Breast epithelium (tissue), 4 donors: ENCODE measurements at regions not wholly inside any gene's neighbourhood (a gene's known extent, or its start where the extent isn't known, plus 50 kb on each side); places are given as distances from the start of the nearest gene placed in this dataset.
"Not testable (repeated sequence)": the region's sequence is repeated elsewhere in the genome, so short reads cannot be mapped to it uniquely, and the experiment has no call there.

Experiments
- DNase-seq, 2 donors: peaks; one replicate each; pipeline ENCODE4 v3.0.0-alpha.2; 2019; ENCODE audit warnings: low spot score in 2 of 2
- H3K27ac ChIP-seq, 2 donors: fragments of 200-600 bp; sonication (generic) in 1 of 2; one replicate each; pipeline ENCODE4 v1.5.1; 2016 to 2019; ENCODE audit warnings: mild to moderate bottlenecking in 1 of 2
- H3K27me3 ChIP-seq, 2 donors: fragments of 200-600 bp; sonication (generic) in 1 of 2; one replicate each; pipeline versions ENCODE4 v1.5.1 to v1.6.0; 2017 to 2019; ENCODE audit warnings: control low read depth in 1 of 2, mild to moderate bottlenecking in 1 of 2
- H3K36me3 ChIP-seq: fragments of 200-600 bp; one replicate; pipeline ENCODE4 v1.5.1; 2019
- H3K4me1 ChIP-seq, 2 donors: fragments of 200-600 bp; sonication (generic); one replicate each; pipeline ENCODE4 v1.5.1; 2016 to 2019; ENCODE audit warnings: control low read depth in 1 of 2
- H3K4me3 ChIP-seq, 3 donors: fragments of 200-600 bp; sonication (generic); 1 replicate in 2 of 3; 2 replicates in 1 of 3; pipeline ENCODE4 v1.5.1; 2016 to 2019; ENCODE audit warnings: mild to moderate bottlenecking in 3 of 3, moderate library complexity in 2 of 3
- H3K9me3 ChIP-seq, 2 donors: fragments of 200-600 bp; sonication (generic) in 1 of 2; one replicate each; pipeline ENCODE4 v1.5.1; 2016 to 2019; ENCODE audit warnings: control low read depth in 1 of 2
- CTCF ChIP-seq, 3 donors: fragments of 450-650 bp; IDR thresholded peaks; one replicate each; pipeline ENCODE4 v1.5.1; 2016 to 2017; ENCODE audit warnings: antibody characterized with exemption in 3 of 3, mild to moderate bottlenecking in 3 of 3, moderate library complexity in 3 of 3
- POLR2A ChIP-seq: fragments of 450-650 bp; IDR thresholded peaks from one replicate; pipeline ENCODE4 v1.6.1; 2016; ENCODE audit warnings: antibody characterized with exemption, mild to moderate bottlenecking, moderate library complexity
- POLR2AphosphoS5 ChIP-seq, 3 donors: sonication (generic); formaldehyde crosslinking; IDR thresholded peaks; one replicate each; pipeline ENCODE4 v1.6.1; 2017; ENCODE audit warnings: antibody characterized with exemption in 3 of 3
- intact Hi-C: fragments of 100-400 bp; cut with DNase I; formaldehyde crosslinking; loops from one replicate; pipeline ENCODE4 v1.15.1; 2023; ENCODE audit warnings: low total_unique reads

- no peaks in the 10 kb centered on the region for H3K9me3 ChIP-seq
- no peaks in the 10 kb centered on the region for H3K36me3 ChIP-seq
- TF ChIP-seq POLR2A, result no peak
- TF ChIP-seq CTCF (IDR thresholded peaks at IDR 0.05), result no peak
- TF ChIP-seq POLR2AphosphoS5 (IDR thresholded peaks at IDR 0.05), result no peak
- H3K27ac ChIP-seq, result no peak overlapping the region
- H3K4me3 ChIP-seq, result no peak overlapping the region
- intact Hi-C loops, result no loop called here
- no peaks in the 10 kb centered on the region for H3K4me1 ChIP-seq
- DNase-seq, result no peak
- no peaks in the 10 kb centered on the region for H3K27me3 ChIP-seq
Observed at GRCh38 chr1:219550201-219550600, 62.7 kb downstream of the ZC3H11B start.

- no peak overlapping the region for H3K4me3 ChIP-seq
- no peak for DNase-seq
- no peak overlapping the region for H3K27ac ChIP-seq
- no peaks in the 10 kb centered on the region for H3K4me1 ChIP-seq
- no peaks in the 10 kb centered on the region for H3K27me3 ChIP-seq
- H3K9me3 ChIP-seq, result no peaks in the 10 kb centered on the region
- TF ChIP-seq CTCF (IDR thresholded peaks at IDR 0.05) (no peak), POLR2A (no peak), POLR2AphosphoS5 (IDR thresholded peaks at IDR 0.05) (no peak)
- H3K36me3 ChIP-seq, result no peaks in the 10 kb centered on the region
- intact Hi-C loops, result no loop called here
Observed at GRCh38 chr1:219549215-219549614, 63.7 kb downstream of the ZC3H11B start.

GRCh38 chr1:219548386-219548785, 64.5 kb downstream of the ZC3H11B start:
- no peak for DNase-seq
- no peaks in the 10 kb centered on the region for H3K9me3 ChIP-seq
- H3K27me3 ChIP-seq, result no peaks in the 10 kb centered on the region
- no peak overlapping the region for H3K4me3 ChIP-seq
- no peak overlapping the region for H3K27ac ChIP-seq
- H3K36me3 ChIP-seq, result no peaks in the 10 kb centered on the region
- H3K4me1 ChIP-seq, result no peaks in the 10 kb centered on the region
- intact Hi-C loops, result no loop called here
- TF ChIP-seq CTCF (IDR thresholded peaks at IDR 0.05), result no peak
- TF ChIP-seq POLR2AphosphoS5 (IDR thresholded peaks at IDR 0.05), result no peak
- no peak for TF ChIP-seq POLR2A

GRCh38 chr1:219545756-219546155, 67.1 kb downstream of the ZC3H11B start:
- H3K4me1 ChIP-seq, H3K36me3 ChIP-seq, intact Hi-C loops, H3K27me3 ChIP-seq, H3K4me3 ChIP-seq, DNase-seq, H3K27ac ChIP-seq, H3K9me3 ChIP-seq: not testable (repeated sequence)

GRCh38 chr1:219544163-219544846, 68.6 kb downstream of the ZC3H11B start:
- no peaks in the 10 kb centered on the region for H3K27me3 ChIP-seq
- intact Hi-C loops, result no loop called here
- no peaks in the 10 kb centered on the region for H3K9me3 ChIP-seq
- no peaks in the 10 kb centered on the region for H3K4me1 ChIP-seq
- H3K36me3 ChIP-seq, result no peaks in the 10 kb centered on the region
- no peak overlapping the region for H3K27ac ChIP-seq
- no peak overlapping the region for H3K4me3 ChIP-seq
- no peak for TF ChIP-seq POLR2A
- no peak for TF ChIP-seq CTCF (IDR thresholded peaks at IDR 0.05)
- no peak for TF ChIP-seq POLR2AphosphoS5 (IDR thresholded peaks at IDR 0.05)
- no peak for DNase-seq
